WTC11 (cell line): ENCODE measurements at regions not wholly inside any gene's neighbourhood (a gene's known extent, or its start where the extent isn't known, plus 50 kb on each side); places are given as distances from the start of the nearest gene placed in this dataset.

Experiments used
- ATAC-seq: fragments of 200-7000 bp; cut with Tn5 transposase; 2 replicates; pipeline ENCODE4 v1.10.0; 2021; ENCODE audit warnings: mild to moderate bottlenecking, moderate library complexity
- CTCF ChIA-PET: fragments of 300-600 bp; sonication (Branson Sonifier 250); formaldehyde crosslinking; loops from one replicate; lab custom pipeline; 2021; ENCODE audit warnings: antibody characterized with exemption; lab: Charles Lee
- POLR2A ChIA-PET: fragments of 350-600 bp; sonication (Branson Sonifier 250); formaldehyde crosslinking; loops from one replicate; lab custom pipeline; 2021; ENCODE audit warnings: antibody characterized with exemption; lab: Charles Lee
- DNase-seq: peaks from one replicate; pipeline ENCODE4 v3.0.0; 2021; ENCODE audit warnings: low spot score
- H3K27ac Mint-ChIP-seq: 2 replicates; pipeline ENCODE4 v1.8.0; 2021; ENCODE audit warnings: mixed read lengths
- H3K27me3 Mint-ChIP-seq: 2 replicates; pipeline ENCODE4 v1.8.0; 2021; ENCODE audit warnings: low read depth, mild to moderate bottlenecking, moderate library complexity, mixed read lengths
- H3K36me3 Mint-ChIP-seq: 2 replicates; pipeline ENCODE4 v1.8.0; 2021; ENCODE audit warnings: mixed read lengths
- H3K4me1 Mint-ChIP-seq: 2 replicates; pipeline ENCODE4 v1.8.0; 2022; ENCODE audit warnings: mixed read lengths
- H3K4me3 Mint-ChIP-seq: 2 replicates; pipeline ENCODE4 v1.8.0; 2021; ENCODE audit warnings: mild to moderate bottlenecking, moderate library complexity, mixed read lengths
- H3K9me3 Mint-ChIP-seq: 2 replicates; pipeline ENCODE4 v1.8.0; 2021; ENCODE audit warnings: mixed read lengths
- CREM ChIP-seq: sonication (generic); formaldehyde crosslinking; IDR thresholded peaks from 2 replicates; pipeline ENCODE4 v1.8.1; 2022; ENCODE audit warnings: mild to moderate bottlenecking, missing genetic modification reagents, moderate library complexity
- FOXP1 ChIP-seq: sonication (generic); formaldehyde crosslinking; IDR thresholded peaks from 2 replicates; pipeline ENCODE4 v1.8.0; 2022; ENCODE audit warnings: missing genetic modification reagents, mild to moderate bottlenecking, moderate library complexity, borderline replicate concordance
- GRHL2 ChIP-seq: fragments of 250-450 bp; sonication (Bioruptor Pico); IDR thresholded peaks from 2 replicates; pipeline ENCODE4 v1.8.0; 2022; ENCODE audit warnings: mild to moderate bottlenecking, moderate library complexity; ENCODE audit not compliant: insufficient replicate concordance, severe bottlenecking
- IRF2 ChIP-seq: sonication (generic); formaldehyde crosslinking; IDR thresholded peaks from 2 replicates; pipeline ENCODE4 v1.8.0; 2022; ENCODE audit warnings: low read depth, missing genetic modification reagents, borderline replicate concordance
- NFE2L1 ChIP-seq: sonication (generic); formaldehyde crosslinking; IDR thresholded peaks from 2 replicates; pipeline ENCODE4 v1.8.1; 2023; ENCODE audit warnings: missing genetic modification reagents
- SMAD3 ChIP-seq: sonication (generic); formaldehyde crosslinking; IDR thresholded peaks from 2 replicates; pipeline ENCODE4 v1.8.0; 2022; ENCODE audit warnings: missing genetic modification reagents, mild to moderate bottlenecking, borderline replicate concordance
- SP1 ChIP-seq: sonication (generic); formaldehyde crosslinking; conservative IDR thresholded peaks from 2 replicates; pipeline ENCODE4 v1.8.1; 2022; ENCODE audit warnings: missing genetic modification reagents
- TEAD1 ChIP-seq: sonication (generic); formaldehyde crosslinking; IDR thresholded peaks from 2 replicates; pipeline ENCODE4 v1.8.0; 2022; ENCODE audit warnings: mild to moderate bottlenecking, missing genetic modification reagents
- TF ChIP-seq, protein P1 (sequence below): fragments of 200-600 bp; IDR thresholded peaks from 2 replicates; pipeline ENCODE4 v1.8.0; 2022; ENCODE audit warnings: antibody characterized with exemption
- TF ChIP-seq, protein P2 (sequence below): sonication (generic); formaldehyde crosslinking; IDR thresholded peaks from 2 replicates; pipeline ENCODE4 v1.8.0; 2022; ENCODE audit warnings: mild to moderate bottlenecking, missing genetic modification reagents
- TF ChIP-seq, protein P3 (sequence below): sonication (generic); formaldehyde crosslinking; conservative IDR thresholded peaks from 2 replicates; pipeline ENCODE4 v1.8.1; 2022; ENCODE audit warnings: mild to moderate bottlenecking, missing genetic modification reagents
- TF ChIP-seq, protein P4 (sequence below): sonication (generic); formaldehyde crosslinking; IDR thresholded peaks from 2 replicates; pipeline ENCODE4 v1.8.1; 2022; ENCODE audit warnings: missing genetic modification reagents, borderline replicate concordance
- TF ChIP-seq, protein P5 (sequence below): sonication (generic); formaldehyde crosslinking; IDR thresholded peaks from 2 replicates; pipeline ENCODE4 v1.8.1; 2023; ENCODE audit warnings: mild to moderate bottlenecking, moderate library complexity, missing genetic modification reagents
- TF ChIP-seq, protein P6 (sequence below): fragments of 250-450 bp; sonication (Bioruptor Pico); IDR thresholded peaks from 2 replicates; pipeline ENCODE4 v1.9.0; 2021; ENCODE audit warnings: mild to moderate bottlenecking
- TF ChIP-seq, protein P7 (sequence below): sonication (generic); formaldehyde crosslinking; IDR thresholded peaks from 2 replicates; pipeline ENCODE4 v1.8.1; 2023; ENCODE audit warnings: mild to moderate bottlenecking, missing genetic modification reagents, borderline replicate concordance
- TF ChIP-seq, protein P8 (sequence below): sonication (generic); formaldehyde crosslinking; IDR thresholded peaks from 2 replicates; pipeline ENCODE4 v1.8.0; 2023; ENCODE audit warnings: missing genetic modification reagents, mild to moderate bottlenecking, borderline replicate concordance

DNA sequence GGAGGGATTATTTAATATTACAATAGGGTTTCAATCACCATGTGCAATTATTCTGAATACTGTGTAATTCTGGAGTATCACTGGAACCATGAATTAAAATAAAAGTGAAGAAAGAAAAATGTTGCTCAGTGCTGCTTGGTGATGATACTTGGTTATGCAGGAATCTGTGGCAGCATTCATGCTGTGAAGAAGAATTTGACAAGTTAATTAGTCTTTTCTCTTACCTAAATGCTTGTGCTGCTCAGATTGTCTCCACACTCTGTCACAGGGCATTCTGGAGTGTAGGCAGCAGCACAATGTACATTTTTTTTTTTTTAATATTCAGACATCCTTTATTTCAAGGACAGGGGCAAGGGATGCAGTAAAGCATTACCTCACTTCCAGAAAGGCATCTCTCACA is 749.3 kb upstream of the CADM2 start (continued):
- TF ChIP-seq, protein P1, sequence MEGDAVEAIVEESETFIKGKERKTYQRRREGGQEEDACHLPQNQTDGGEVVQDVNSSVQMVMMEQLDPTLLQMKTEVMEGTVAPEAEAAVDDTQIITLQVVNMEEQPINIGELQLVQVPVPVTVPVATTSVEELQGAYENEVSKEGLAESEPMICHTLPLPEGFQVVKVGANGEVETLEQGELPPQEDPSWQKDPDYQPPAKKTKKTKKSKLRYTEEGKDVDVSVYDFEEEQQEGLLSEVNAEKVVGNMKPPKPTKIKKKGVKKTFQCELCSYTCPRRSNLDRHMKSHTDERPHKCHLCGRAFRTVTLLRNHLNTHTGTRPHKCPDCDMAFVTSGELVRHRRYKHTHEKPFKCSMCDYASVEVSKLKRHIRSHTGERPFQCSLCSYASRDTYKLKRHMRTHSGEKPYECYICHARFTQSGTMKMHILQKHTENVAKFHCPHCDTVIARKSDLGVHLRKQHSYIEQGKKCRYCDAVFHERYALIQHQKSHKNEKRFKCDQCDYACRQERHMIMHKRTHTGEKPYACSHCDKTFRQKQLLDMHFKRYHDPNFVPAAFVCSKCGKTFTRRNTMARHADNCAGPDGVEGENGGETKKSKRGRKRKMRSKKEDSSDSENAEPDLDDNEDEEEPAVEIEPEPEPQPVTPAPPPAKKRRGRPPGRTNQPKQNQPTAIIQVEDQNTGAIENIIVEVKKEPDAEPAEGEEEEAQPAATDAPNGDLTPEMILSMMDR, result no peak
- TF ChIP-seq CREM (CRISPR knock-in tag), result no peak

DNA sequence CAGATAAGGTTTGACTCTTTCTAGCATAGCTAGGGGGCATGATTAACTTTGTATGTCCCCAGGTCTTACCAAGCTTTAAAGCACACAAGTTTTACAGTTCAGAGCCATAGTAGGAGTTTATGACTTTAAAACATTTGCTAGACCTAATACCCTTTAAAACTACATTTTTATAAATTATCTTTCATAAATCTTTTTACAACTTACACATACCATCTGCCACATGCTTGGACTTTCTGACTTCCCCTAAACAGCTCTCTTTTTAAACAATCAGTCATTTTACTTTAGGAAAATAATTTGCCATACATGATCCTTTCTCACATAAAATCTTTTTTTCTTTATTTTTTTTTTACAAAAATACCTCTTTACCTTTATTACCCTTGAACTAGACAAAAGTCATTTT is 735.3 kb upstream of the CADM2 start:
- no peak for DNase-seq
- peaks cover 82% of the 10 kb centered on the region for H3K9me3 Mint-ChIP-seq
- H3K4me1 Mint-ChIP-seq, result no peaks in the 10 kb centered on the region
- no peak for ATAC-seq
- TF ChIP-seq CREM (CRISPR knock-in tag) (no peak), IRF2 (no peak), TEAD1 (CRISPR knock-in tag) (no peak), NFE2L1 (no peak), SP1 (CRISPR knock-in tag) (no peak), GRHL2 (no peak), SMAD3 (CRISPR knock-in tag) (no peak)
- TF ChIP-seq, protein P2, sequence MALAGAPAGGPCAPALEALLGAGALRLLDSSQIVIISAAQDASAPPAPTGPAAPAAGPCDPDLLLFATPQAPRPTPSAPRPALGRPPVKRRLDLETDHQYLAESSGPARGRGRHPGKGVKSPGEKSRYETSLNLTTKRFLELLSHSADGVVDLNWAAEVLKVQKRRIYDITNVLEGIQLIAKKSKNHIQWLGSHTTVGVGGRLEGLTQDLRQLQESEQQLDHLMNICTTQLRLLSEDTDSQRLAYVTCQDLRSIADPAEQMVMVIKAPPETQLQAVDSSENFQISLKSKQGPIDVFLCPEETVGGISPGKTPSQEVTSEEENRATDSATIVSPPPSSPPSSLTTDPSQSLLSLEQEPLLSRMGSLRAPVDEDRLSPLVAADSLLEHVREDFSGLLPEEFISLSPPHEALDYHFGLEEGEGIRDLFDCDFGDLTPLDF, result no peak
- TF ChIP-seq, protein P3, sequence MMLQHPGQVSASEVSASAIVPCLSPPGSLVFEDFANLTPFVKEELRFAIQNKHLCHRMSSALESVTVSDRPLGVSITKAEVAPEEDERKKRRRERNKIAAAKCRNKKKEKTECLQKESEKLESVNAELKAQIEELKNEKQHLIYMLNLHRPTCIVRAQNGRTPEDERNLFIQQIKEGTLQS (CRISPR knock-in tag), result no peak
- TF ChIP-seq, protein P4, sequence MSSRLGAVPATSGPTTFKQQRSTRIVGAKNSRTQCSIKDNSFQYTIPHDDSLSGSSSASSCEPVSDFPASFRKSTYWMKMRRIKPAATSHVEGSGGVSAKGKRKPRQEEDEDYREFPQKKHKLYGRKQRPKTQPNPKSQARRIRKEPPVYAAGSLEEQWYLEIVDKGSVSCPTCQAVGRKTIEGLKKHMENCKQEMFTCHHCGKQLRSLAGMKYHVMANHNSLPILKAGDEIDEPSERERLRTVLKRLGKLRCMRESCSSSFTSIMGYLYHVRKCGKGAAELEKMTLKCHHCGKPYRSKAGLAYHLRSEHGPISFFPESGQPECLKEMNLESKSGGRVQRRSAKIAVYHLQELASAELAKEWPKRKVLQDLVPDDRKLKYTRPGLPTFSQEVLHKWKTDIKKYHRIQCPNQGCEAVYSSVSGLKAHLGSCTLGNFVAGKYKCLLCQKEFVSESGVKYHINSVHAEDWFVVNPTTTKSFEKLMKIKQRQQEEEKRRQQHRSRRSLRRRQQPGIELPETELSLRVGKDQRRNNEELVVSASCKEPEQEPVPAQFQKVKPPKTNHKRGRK, result no peak
- TF ChIP-seq, protein P5, sequence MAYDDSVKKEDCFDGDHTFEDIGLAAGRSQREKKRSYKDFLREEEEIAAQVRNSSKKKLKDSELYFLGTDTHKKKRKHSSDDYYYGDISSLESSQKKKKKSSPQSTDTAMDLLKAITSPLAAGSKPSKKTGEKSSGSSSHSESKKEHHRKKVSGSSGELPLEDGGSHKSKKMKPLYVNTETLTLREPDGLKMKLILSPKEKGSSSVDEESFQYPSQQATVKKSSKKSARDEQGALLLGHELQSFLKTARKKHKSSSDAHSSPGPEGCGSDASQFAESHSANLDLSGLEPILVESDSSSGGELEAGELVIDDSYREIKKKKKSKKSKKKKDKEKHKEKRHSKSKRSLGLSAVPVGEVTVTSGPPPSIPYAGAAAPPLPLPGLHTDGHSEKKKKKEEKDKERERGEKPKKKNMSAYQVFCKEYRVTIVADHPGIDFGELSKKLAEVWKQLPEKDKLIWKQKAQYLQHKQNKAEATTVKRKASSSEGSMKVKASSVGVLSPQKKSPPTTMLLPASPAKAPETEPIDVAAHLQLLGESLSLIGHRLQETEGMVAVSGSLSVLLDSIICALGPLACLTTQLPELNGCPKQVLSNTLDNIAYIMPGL (CRISPR knock-in tag), result no peak
- TF ChIP-seq, protein P6, sequence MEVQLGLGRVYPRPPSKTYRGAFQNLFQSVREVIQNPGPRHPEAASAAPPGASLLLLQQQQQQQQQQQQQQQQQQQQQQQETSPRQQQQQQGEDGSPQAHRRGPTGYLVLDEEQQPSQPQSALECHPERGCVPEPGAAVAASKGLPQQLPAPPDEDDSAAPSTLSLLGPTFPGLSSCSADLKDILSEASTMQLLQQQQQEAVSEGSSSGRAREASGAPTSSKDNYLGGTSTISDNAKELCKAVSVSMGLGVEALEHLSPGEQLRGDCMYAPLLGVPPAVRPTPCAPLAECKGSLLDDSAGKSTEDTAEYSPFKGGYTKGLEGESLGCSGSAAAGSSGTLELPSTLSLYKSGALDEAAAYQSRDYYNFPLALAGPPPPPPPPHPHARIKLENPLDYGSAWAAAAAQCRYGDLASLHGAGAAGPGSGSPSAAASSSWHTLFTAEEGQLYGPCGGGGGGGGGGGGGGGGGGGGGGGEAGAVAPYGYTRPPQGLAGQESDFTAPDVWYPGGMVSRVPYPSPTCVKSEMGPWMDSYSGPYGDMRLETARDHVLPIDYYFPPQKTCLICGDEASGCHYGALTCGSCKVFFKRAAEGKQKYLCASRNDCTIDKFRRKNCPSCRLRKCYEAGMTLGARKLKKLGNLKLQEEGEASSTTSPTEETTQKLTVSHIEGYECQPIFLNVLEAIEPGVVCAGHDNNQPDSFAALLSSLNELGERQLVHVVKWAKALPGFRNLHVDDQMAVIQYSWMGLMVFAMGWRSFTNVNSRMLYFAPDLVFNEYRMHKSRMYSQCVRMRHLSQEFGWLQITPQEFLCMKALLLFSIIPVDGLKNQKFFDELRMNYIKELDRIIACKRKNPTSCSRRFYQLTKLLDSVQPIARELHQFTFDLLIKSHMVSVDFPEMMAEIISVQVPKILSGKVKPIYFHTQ (CRISPR knock-in tag), result no peak
- POLR2A ChIA-PET, result no interaction called here
- CTCF ChIA-PET, result no interaction called here
- no peak overlapping the region for H3K4me3 Mint-ChIP-seq
- H3K27ac Mint-ChIP-seq, result no peak overlapping the region
- no peaks in the 10 kb centered on the region; the same call in 1 of the 2 replicates for H3K27me3 Mint-ChIP-seq
- peaks cover 72% of the 10 kb centered on the region for H3K36me3 Mint-ChIP-seq

DNA sequence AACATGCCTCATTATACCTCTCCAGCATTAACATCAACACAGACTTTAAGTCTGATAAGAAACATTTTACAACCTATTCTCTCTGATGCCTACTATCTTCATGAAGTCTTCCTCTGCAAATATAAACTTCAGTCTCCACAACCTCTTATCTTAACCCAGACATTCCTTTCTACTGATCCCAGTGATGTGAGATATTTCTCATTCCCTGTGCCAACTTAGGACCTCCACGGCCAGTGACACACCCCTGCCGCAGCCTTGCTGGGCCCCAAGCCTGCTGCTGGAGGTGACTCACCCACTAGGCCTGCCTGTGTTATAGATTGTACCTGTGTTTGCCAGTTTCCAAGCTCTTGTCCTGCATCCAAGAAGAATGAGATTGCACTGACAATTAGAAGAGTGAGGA is 734.5 kb upstream of the CADM2 start:
- ChIA-PET POLR2A (no interaction called here), CTCF (no interaction called here)
- H3K4me1 Mint-ChIP-seq, result no peaks in the 10 kb centered on the region
- no peak overlapping the region for H3K27ac Mint-ChIP-seq
- H3K36me3 Mint-ChIP-seq, result peaks cover 72% of the 10 kb centered on the region
- no peaks in the 10 kb centered on the region; the same call in 1 of the 2 replicates for H3K27me3 Mint-ChIP-seq
- DNase-seq (no peak), ATAC-seq (no peak)
- H3K9me3 Mint-ChIP-seq, result peaks cover 77% of the 10 kb centered on the region
- no peak overlapping the region for H3K4me3 Mint-ChIP-seq
- TF ChIP-seq, protein P7, sequence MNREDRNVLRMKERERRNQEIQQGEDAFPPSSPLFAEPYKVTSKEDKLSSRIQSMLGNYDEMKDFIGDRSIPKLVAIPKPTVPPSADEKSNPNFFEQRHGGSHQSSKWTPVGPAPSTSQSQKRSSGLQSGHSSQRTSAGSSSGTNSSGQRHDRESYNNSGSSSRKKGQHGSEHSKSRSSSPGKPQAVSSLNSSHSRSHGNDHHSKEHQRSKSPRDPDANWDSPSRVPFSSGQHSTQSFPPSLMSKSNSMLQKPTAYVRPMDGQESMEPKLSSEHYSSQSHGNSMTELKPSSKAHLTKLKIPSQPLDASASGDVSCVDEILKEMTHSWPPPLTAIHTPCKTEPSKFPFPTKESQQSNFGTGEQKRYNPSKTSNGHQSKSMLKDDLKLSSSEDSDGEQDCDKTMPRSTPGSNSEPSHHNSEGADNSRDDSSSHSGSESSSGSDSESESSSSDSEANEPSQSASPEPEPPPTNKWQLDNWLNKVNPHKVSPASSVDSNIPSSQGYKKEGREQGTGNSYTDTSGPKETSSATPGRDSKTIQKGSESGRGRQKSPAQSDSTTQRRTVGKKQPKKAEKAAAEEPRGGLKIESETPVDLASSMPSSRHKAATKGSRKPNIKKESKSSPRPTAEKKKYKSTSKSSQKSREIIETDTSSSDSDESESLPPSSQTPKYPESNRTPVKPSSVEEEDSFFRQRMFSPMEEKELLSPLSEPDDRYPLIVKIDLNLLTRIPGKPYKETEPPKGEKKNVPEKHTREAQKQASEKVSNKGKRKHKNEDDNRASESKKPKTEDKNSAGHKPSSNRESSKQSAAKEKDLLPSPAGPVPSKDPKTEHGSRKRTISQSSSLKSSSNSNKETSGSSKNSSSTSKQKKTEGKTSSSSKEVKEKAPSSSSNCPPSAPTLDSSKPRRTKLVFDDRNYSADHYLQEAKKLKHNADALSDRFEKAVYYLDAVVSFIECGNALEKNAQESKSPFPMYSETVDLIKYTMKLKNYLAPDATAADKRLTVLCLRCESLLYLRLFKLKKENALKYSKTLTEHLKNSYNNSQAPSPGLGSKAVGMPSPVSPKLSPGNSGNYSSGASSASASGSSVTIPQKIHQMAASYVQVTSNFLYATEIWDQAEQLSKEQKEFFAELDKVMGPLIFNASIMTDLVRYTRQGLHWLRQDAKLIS (CRISPR knock-in tag), result no peak
- TF ChIP-seq, protein P8, sequence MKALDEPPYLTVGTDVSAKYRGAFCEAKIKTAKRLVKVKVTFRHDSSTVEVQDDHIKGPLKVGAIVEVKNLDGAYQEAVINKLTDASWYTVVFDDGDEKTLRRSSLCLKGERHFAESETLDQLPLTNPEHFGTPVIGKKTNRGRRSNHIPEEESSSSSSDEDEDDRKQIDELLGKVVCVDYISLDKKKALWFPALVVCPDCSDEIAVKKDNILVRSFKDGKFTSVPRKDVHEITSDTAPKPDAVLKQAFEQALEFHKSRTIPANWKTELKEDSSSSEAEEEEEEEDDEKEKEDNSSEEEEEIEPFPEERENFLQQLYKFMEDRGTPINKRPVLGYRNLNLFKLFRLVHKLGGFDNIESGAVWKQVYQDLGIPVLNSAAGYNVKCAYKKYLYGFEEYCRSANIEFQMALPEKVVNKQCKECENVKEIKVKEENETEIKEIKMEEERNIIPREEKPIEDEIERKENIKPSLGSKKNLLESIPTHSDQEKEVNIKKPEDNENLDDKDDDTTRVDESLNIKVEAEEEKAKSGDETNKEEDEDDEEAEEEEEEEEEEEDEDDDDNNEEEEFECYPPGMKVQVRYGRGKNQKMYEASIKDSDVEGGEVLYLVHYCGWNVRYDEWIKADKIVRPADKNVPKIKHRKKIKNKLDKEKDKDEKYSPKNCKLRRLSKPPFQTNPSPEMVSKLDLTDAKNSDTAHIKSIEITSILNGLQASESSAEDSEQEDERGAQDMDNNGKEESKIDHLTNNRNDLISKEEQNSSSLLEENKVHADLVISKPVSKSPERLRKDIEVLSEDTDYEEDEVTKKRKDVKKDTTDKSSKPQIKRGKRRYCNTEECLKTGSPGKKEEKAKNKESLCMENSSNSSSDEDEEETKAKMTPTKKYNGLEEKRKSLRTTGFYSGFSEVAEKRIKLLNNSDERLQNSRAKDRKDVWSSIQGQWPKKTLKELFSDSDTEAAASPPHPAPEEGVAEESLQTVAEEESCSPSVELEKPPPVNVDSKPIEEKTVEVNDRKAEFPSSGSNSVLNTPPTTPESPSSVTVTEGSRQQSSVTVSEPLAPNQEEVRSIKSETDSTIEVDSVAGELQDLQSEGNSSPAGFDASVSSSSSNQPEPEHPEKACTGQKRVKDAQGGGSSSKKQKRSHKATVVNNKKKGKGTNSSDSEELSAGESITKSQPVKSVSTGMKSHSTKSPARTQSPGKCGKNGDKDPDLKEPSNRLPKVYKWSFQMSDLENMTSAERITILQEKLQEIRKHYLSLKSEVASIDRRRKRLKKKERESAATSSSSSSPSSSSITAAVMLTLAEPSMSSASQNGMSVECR, result no peak
- no peak for TF ChIP-seq FOXP1 (CRISPR knock-in tag)
